CD14-positive monocyte (primary cell): ENCODE measurements at regions not wholly inside any gene's neighbourhood (a gene's known extent, or its start where the extent isn't known, plus 50 kb on each side); places are given as distances from the start of the nearest gene placed in this dataset.

Experiments
- DNase-seq, 3 donors: peaks; one replicate each; pipeline ENCODE4 v3.0.0-alpha.2; 2011 to 2022
- H2AFZ ChIP-seq: 2 replicates; pipeline ENCODE4 v1.6.0; 2012; ENCODE audit warnings: mild to moderate bottlenecking, low read depth, low read length, inconsistent platforms; ENCODE audit not compliant: insufficient read depth, poor library complexity, severe bottlenecking
- H3K27ac ChIP-seq, 2 donors: 1 replicate in 1 of 2; 2 replicates in 1 of 2; pipeline ENCODE4 v1.5.1; 2012 to 2013; ENCODE audit warnings: low read length in 2 of 2, control low read depth in 1 of 2, inconsistent platforms in 1 of 2, low read depth in 1 of 2, mild to moderate bottlenecking in 1 of 2
- H3K27me3 ChIP-seq, 2 donors: one replicate each; pipeline versions ENCODE4 v1.6.0 to v1.6.1; 2011 to 2013; ENCODE audit warnings: low read length in 2 of 2; ENCODE audit not compliant: control insufficient read depth in 2 of 2, insufficient read depth in 2 of 2
- H3K36me3 ChIP-seq, 2 donors: replicated peaks in 1 of 2; 1 replicate in 1 of 2; 2 replicates in 1 of 2; pipeline versions ENCODE4 v1.5.1 to v1.6.1; 2012 to 2013; ENCODE audit warnings: low read length in 2 of 2, control low read depth in 1 of 2, inconsistent platforms in 1 of 2, mild to moderate bottlenecking in 1 of 2; ENCODE audit not compliant: insufficient read depth in 2 of 2, control insufficient read depth in 1 of 2
- H3K4me1 ChIP-seq, 2 donors: 1 replicate in 1 of 2; 2 replicates in 1 of 2; pipeline versions ENCODE4 v1.5.1 to v1.6.1; 2012 to 2013; ENCODE audit warnings: low read length in 2 of 2, control low read depth in 1 of 2, inconsistent platforms in 1 of 2, mild to moderate bottlenecking in 1 of 2, moderate library complexity in 1 of 2; ENCODE audit not compliant: insufficient read depth in 2 of 2, control insufficient read depth in 1 of 2
- H3K4me2 ChIP-seq: replicated peaks from 2 replicates; pipeline ENCODE3; 2012; ENCODE audit warnings: low read length, moderate library complexity, mild to moderate bottlenecking; ENCODE audit not compliant: poor library complexity, severe bottlenecking; ENCODE audit errors: extremely low read depth
- H3K4me3 ChIP-seq, 3 experiments: fragments of 200-600 bp in 1 of 3; sonication (generic) in 1 of 3; replicated peaks in 1 of 3; 1 replicate in 2 of 3; 2 replicates in 1 of 3; pipeline ENCODE4 v1.5.1; 2011 to 2013; ENCODE audit warnings: low read length in 3 of 3, mild to moderate bottlenecking in 3 of 3, control low read depth in 2 of 3, low read depth in 2 of 3, inconsistent platforms in 1 of 3, moderate library complexity in 1 of 3
- H3K79me2 ChIP-seq: 2 replicates; pipeline ENCODE4 v1.6.0; 2012; ENCODE audit warnings: mild to moderate bottlenecking, control low read depth, inconsistent platforms, low read length, moderate library complexity; ENCODE audit not compliant: insufficient read depth
- H3K9ac ChIP-seq: 2 replicates; pipeline ENCODE4 v1.6.0; 2017; ENCODE audit warnings: low read length, mild to moderate bottlenecking; ENCODE audit not compliant: insufficient read depth, poor library complexity, severe bottlenecking
- H3K9me3 ChIP-seq, 2 donors: replicated peaks in 1 of 2; 1 replicate in 1 of 2; 2 replicates in 1 of 2; pipeline versions ENCODE4 v1.5.1 to v1.6.1; 2012 to 2013; ENCODE audit warnings: low read length in 2 of 2, control low read depth in 1 of 2; ENCODE audit not compliant: control insufficient read depth in 1 of 2, insufficient read depth in 1 of 2
- H4K20me1 ChIP-seq: 2 replicates; pipeline ENCODE4 v1.6.0; 2012; ENCODE audit warnings: mild to moderate bottlenecking, low read length, control low read depth, moderate library complexity; ENCODE audit not compliant: insufficient read depth
- H3K27ac Mint-ChIP-seq, 7 donors: one replicate each; pipeline ENCODE4 v1.8.0; 2020; ENCODE audit warnings: mild to moderate bottlenecking in 7 of 7, mixed read lengths in 7 of 7, moderate library complexity in 6 of 7, inconsistent platforms in 2 of 7
- H3K27me3 Mint-ChIP-seq, 3 donors: one replicate each; pipeline ENCODE4 v1.8.0; 2021 to 2022; ENCODE audit warnings: low read depth in 3 of 3, mild to moderate bottlenecking in 3 of 3, mixed read lengths in 3 of 3, moderate library complexity in 3 of 3, inconsistent platforms in 1 of 3
- H3K36me3 Mint-ChIP-seq, 2 donors: one replicate each; pipeline ENCODE4 v1.8.0; 2020; ENCODE audit warnings: mixed read lengths in 2 of 2, inconsistent platforms in 1 of 2, mild to moderate bottlenecking in 1 of 2
- H3K4me1 Mint-ChIP-seq: one replicate; pipeline ENCODE4 v1.8.0; 2020; ENCODE audit warnings: mild to moderate bottlenecking, mixed read lengths
- H3K4me3 Mint-ChIP-seq, 2 donors: one replicate each; pipeline ENCODE4 v1.8.0; 2020; ENCODE audit warnings: mild to moderate bottlenecking in 2 of 2, mixed read lengths in 2 of 2, moderate library complexity in 1 of 2
- H3K9me3 Mint-ChIP-seq, 7 donors: one replicate each; pipeline ENCODE4 v1.8.0; 2020 to 2022; ENCODE audit warnings: mixed read lengths in 7 of 7, mild to moderate bottlenecking in 6 of 7, moderate library complexity in 6 of 7, inconsistent platforms in 2 of 7
- CTCF ChIP-seq: fragments of 200-600 bp; IDR thresholded peaks from one replicate; pipeline ENCODE4 v1.8.0; 2022; ENCODE audit warnings: antibody characterized with exemption, mild to moderate bottlenecking
- WGBS: methylation state at CpG from one replicate; pipeline ENCODE4 v1.1.5; 2013; ENCODE audit warnings: missing lambda C conversion rate; ENCODE audit not compliant: insufficient coverage; 5-methylcytosine and 5-hydroxymethylcytosine counted together
- intact Hi-C, 2 donors: fragments of 100-400 bp; cut with micrococcal nuclease; formaldehyde crosslinking; loops; one replicate each; pipeline versions ENCODE4 v1.15.0 to v1.15.1; 2023

- WGBS = no CpG with 5 or more reads among the region's 2 CpGs
Observed at GRCh38 chr13:79806821-79807220, 325.9 kb downstream of the NDFIP2 start.

GRCh38 chr13:79805317-79805716 lies 324.4 kb downstream of the NDFIP2 start:
- Histone ChIP-seq H3K4me3 (no peak overlapping the region), H4K20me1 (no peaks in the 10 kb centered on the region), H3K36me3 (no peaks in the 10 kb centered on the region), H3K4me2 (no peak overlapping the region), H3K79me2 (no peaks in the 10 kb centered on the region), H3K27me3 (no peaks in the 10 kb centered on the region), H3K9ac (no peak overlapping the region), H2AFZ (peak overlapping the region; percentile 8), H3K9me3 (peaks cover 0 to 6% of the 10 kb centered on the region in 2 donors), H3K27ac (no peak overlapping the region), H3K4me1 (peaks cover 30 to 34% of the 10 kb centered on the region in 2 donors)
- no peak for TF ChIP-seq CTCF
- no peak for DNase-seq
- Mint-ChIP-seq H3K4me3 (no peak overlapping the region), H3K9me3 (peaks cover 0 to 6% (median 4%) of the 10 kb centered on the region in 7 donors), H3K27me3 (peaks cover 0 to 1% (median under 1%) of the 10 kb centered on the region in 3 donors), H3K4me1 (peaks cover 34% of the 10 kb centered on the region), H3K27ac (peak overlapping the region in 1 of 7 donors; percentile 13), H3K36me3 (no peaks in the 10 kb centered on the region)
- WGBS = no CpG with 5 or more reads among the region's 1 CpG
- intact Hi-C loops = no loop called here

More at GRCh38 chr13:79806821-79807220, 325.9 kb downstream of the NDFIP2 start:
- Histone ChIP-seq H3K4me2 (no peak overlapping the region), H3K9me3 (peaks cover 0 to 6% of the 10 kb centered on the region in 2 donors), H4K20me1 (no peaks in the 10 kb centered on the region), H3K36me3 (no peaks in the 10 kb centered on the region), H3K9ac (no peak overlapping the region), H3K4me1 (peaks cover 37 to 43% of the 10 kb centered on the region in 2 donors), H3K27me3 (no peaks in the 10 kb centered on the region), H3K4me3 (no peak overlapping the region), H2AFZ (no peak overlapping the region), H3K79me2 (no peaks in the 10 kb centered on the region), H3K27ac (no peak overlapping the region)
- intact Hi-C loops = no loop called here
- H3K36me3 Mint-ChIP-seq = no peaks in the 10 kb centered on the region
- H3K27me3 Mint-ChIP-seq = peaks cover 0 to 2% (median 1%) of the 10 kb centered on the region in 3 donors
- peaks cover 0 to 6% (median 4%) of the 10 kb centered on the region in 7 donors for H3K9me3 Mint-ChIP-seq
- H3K27ac Mint-ChIP-seq = peak overlapping the region in 1 of 7 donors; percentile 52
- peaks cover 41% of the 10 kb centered on the region for H3K4me1 Mint-ChIP-seq
- no peak overlapping the region for H3K4me3 Mint-ChIP-seq
- no peak for DNase-seq
- TF ChIP-seq CTCF = no peak
